OCI-LY7 (cell line): ENCODE measurements at regions not wholly inside any gene's neighbourhood (a gene's known extent, or its start where the extent isn't known, plus 50 kb on each side); places are given as distances from the start of the nearest gene placed in this dataset.

Experiments
- BruUV-seq: library from RNA; stranded (reverse); fragments of 400-500 nt; replicated peaks from 2 replicates; lab custom pipeline; 2021; lab: Mats Ljungman, UMichigan
- CTCF ChIA-PET: fragments of 300-600 bp; sonication (Branson Sonifier 250); formaldehyde crosslinking; loops from one replicate; lab custom pipeline; 2022; ENCODE audit warnings: antibody characterized with exemption; ENCODE audit not compliant: unreplicated experiment; lab: Charles Lee
- POLR2A ChIA-PET: fragments of 300-600 bp; sonication (Branson Sonifier 250); formaldehyde crosslinking; loops from one replicate; lab custom pipeline; 2022; ENCODE audit warnings: antibody characterized with exemption; lab: Charles Lee
- DNase-seq: peaks from one replicate; pipeline ENCODE4 v3.0.0-alpha.2; 2015; ENCODE audit warnings: low spot score
- H2AFZ ChIP-seq: fragments of 200-600 bp; sonication (generic), shearing (Covaris generic); 2 replicates; pipeline ENCODE4 v1.6.1; 2014; ENCODE audit warnings: mild to moderate bottlenecking, antibody characterized with exemption, low read length, moderate library complexity
- H3K27ac ChIP-seq: fragments of 200-600 bp; sonication (generic); 2 replicates; pipeline ENCODE4 v1.5.1; 2014; ENCODE audit warnings: mixed run types, low read depth, mild to moderate bottlenecking, moderate library complexity, low read length, inconsistent platforms; ENCODE audit not compliant: poor library complexity, severe bottlenecking
- H3K36me3 ChIP-seq: fragments of 200-600 bp; sonication (generic); 2 replicates; pipeline ENCODE4 v1.6.1; 2014; ENCODE audit warnings: mild to moderate bottlenecking, antibody characterized with exemption, low read length, moderate library complexity, mixed read lengths; ENCODE audit not compliant: insufficient read depth
- H3K4me1 ChIP-seq: fragments of 200-600 bp; sonication (generic); 2 replicates; pipeline ENCODE4 v1.5.1; 2014; ENCODE audit warnings: mild to moderate bottlenecking, low read length; ENCODE audit not compliant: insufficient read depth, poor library complexity, severe bottlenecking
- H3K4me2 ChIP-seq: fragments of 200-600 bp; sonication (generic); 2 replicates; pipeline ENCODE4 v1.6.1; 2014; ENCODE audit warnings: mild to moderate bottlenecking, low read length
- H3K4me3 ChIP-seq: fragments of 200-600 bp; sonication (generic); 2 replicates; pipeline ENCODE4 v1.5.1; 2014; ENCODE audit warnings: mild to moderate bottlenecking, low read depth, low read length; ENCODE audit not compliant: poor library complexity, severe bottlenecking
- H3K79me2 ChIP-seq: fragments of 200-600 bp; sonication (generic); 2 replicates; pipeline ENCODE4 v1.6.1; 2016; ENCODE audit warnings: low read depth, mild to moderate bottlenecking, low read length, moderate library complexity, mixed read lengths; ENCODE audit not compliant: insufficient read depth
- H3K9me2 ChIP-seq: fragments of 200-600 bp; sonication (generic); 2 replicates; pipeline ENCODE4 v1.6.1; 2016; ENCODE audit warnings: mild to moderate bottlenecking, low read length, mixed read lengths; ENCODE audit not compliant: insufficient read depth
- H3K9me3 ChIP-seq: fragments of 200-600 bp; sonication (generic); 2 replicates; pipeline ENCODE4 v1.6.1; 2014; ENCODE audit warnings: mild to moderate bottlenecking, mixed run types, low read length, mixed read lengths
- H4K20me1 ChIP-seq: fragments of 200-600 bp; sonication (generic); 2 replicates; pipeline ENCODE4 v1.6.1; 2014; ENCODE audit warnings: mild to moderate bottlenecking, antibody characterized with exemption, low read length, moderate library complexity, mixed read lengths; ENCODE audit not compliant: insufficient read depth
- CTCF ChIP-seq: fragments of 200-600 bp; sonication (generic); conservative IDR thresholded peaks from 2 replicates; pipeline ENCODE4 v1.5.1; 2014; ENCODE audit warnings: mild to moderate bottlenecking, antibody characterized with exemption, low read length, moderate library complexity, mixed read lengths
- EZH2phosphoT487 ChIP-seq: fragments of 200-600 bp; sonication (generic); IDR thresholded peaks from 2 replicates; pipeline ENCODE4 v1.6.1; 2018; ENCODE audit warnings: low read depth, borderline replicate concordance, mild to moderate bottlenecking, mixed run types, antibody characterized with exemption, low read length, moderate library complexity, mixed read lengths
- intact Hi-C: fragments of 100-400 bp; cut with micrococcal nuclease; formaldehyde crosslinking; loops from one replicate; pipeline ENCODE4 v1.10.0; 2022; ENCODE audit not compliant: unreplicated experiment

- Histone ChIP-seq H3K4me1 (no peaks in the 10 kb centered on the region), H3K79me2 (no peaks in the 10 kb centered on the region), H3K4me3 (no peak overlapping the region), H3K4me2 (no peak overlapping the region), H3K9me3 (no peaks in the 10 kb centered on the region), H2AFZ (no peak overlapping the region), H3K27ac (no peak overlapping the region), H3K36me3 (no peaks in the 10 kb centered on the region), H3K9me2 (no peaks in the 10 kb centered on the region), H4K20me1 (no peaks in the 10 kb centered on the region)
- POLR2A ChIA-PET: interaction anchor here (0.6 kb wide), 1 partner anchor 1941 kb away, joined by 4 read pairs; no protein-coding TSS in a partner anchor
- TF ChIP-seq CTCF (no peak), EZH2phosphoT487 (no peak)
- DNase-seq: no peak
- CTCF ChIA-PET: no interaction called here
- intact Hi-C loops: no loop called here
- BruUV-seq: no TSS peak
Measured at GRCh38 chr10:131585761-131586160, 274.2 kb upstream of the TCERG1L start.

GRCh38 chr10:131586958-131587357 is 275.4 kb upstream of the TCERG1L start:
- Histone ChIP-seq H3K79me2 (no peaks in the 10 kb centered on the region), H3K9me2 (no peaks in the 10 kb centered on the region), H2AFZ (no peak overlapping the region), H4K20me1 (no peaks in the 10 kb centered on the region), H3K4me3 (no peak overlapping the region), H3K36me3 (no peaks in the 10 kb centered on the region), H3K4me1 (no peaks in the 10 kb centered on the region), H3K9me3 (no peaks in the 10 kb centered on the region), H3K27ac (no peak overlapping the region), H3K4me2 (no peak overlapping the region)
- POLR2A ChIA-PET: no interaction called here
- BruUV-seq: no TSS peak
- CTCF ChIA-PET: no interaction called here
- TF ChIP-seq EZH2phosphoT487 (no peak), CTCF (no peak)
- intact Hi-C loops: no loop called here
- no peak for DNase-seq

GRCh38 chr10:131587976-131588680 is 276.6 kb upstream of the TCERG1L start:
- BruUV-seq: no TSS peak
- TF ChIP-seq EZH2phosphoT487 (no peak), CTCF (no peak)
- DNase-seq: no peak
- Histone ChIP-seq H3K27ac (no peak overlapping the region), H3K4me1 (no peaks in the 10 kb centered on the region), H4K20me1 (no peaks in the 10 kb centered on the region), H3K4me3 (no peak overlapping the region), H2AFZ (no peak overlapping the region), H3K9me3 (no peaks in the 10 kb centered on the region), H3K4me2 (no peak overlapping the region), H3K79me2 (no peaks in the 10 kb centered on the region), H3K36me3 (no peaks in the 10 kb centered on the region), H3K9me2 (no peaks in the 10 kb centered on the region)
- intact Hi-C loops: no loop called here
- CTCF ChIA-PET: no interaction called here
- POLR2A ChIA-PET: interaction anchor here (1.1 kb wide), 1 partner anchor 336 kb away, joined by 3 read pairs; no protein-coding TSS in a partner anchor
